Stimulated activated CD4-positive, alpha-beta T cell treated with anti-CD3 and anti-CD28 coated beads, Interleukin-4, amount 100 ng/mL, for 24 hours (primary cell): ENCODE measurements at regions not wholly inside any gene's neighbourhood (a gene's known extent, or its start where the extent isn't known, plus 50 kb on each side); places are given as distances from the start of the nearest gene placed in this dataset.
A peak's percentile ranks its signal among the peaks of the same experiment; 100 is the strongest.
"Not testable (repeated sequence)": the region's sequence is repeated elsewhere in the genome, so short reads cannot be mapped to it uniquely, and the experiment has no call there.

Experiments used
- DNase-seq: peaks from one replicate; pipeline ENCODE4 v3.0.0-alpha.2; 2020

- DNase-seq: no peak
Measured at GRCh38 chr16:86872833-86873232, 294.5 kb downstream of the FOXL1 start.

GRCh38 chr16:86874141-86874540, 295.8 kb downstream of the FOXL1 start:
- DNase-seq: peak; percentile 21

GRCh38 chr16:86876499-86876898, 298.1 kb downstream of the FOXL1 start:
- no peak for DNase-seq

- DNase-seq: no peak
Measured at GRCh38 chr16:86877108-86877507, 298.8 kb downstream of the FOXL1 start.

GRCh38 chr16:86877835-86878234, 299.5 kb downstream of the FOXL1 start:
- no peak for DNase-seq

- no peak for DNase-seq
Measured at GRCh38 chr16:86878236-86879080, 300.1 kb downstream of the FOXL1 start.

GRCh38 chr16:86879268-86879667, 300.9 kb downstream of the FOXL1 start:
- DNase-seq: no peak

- no peak for DNase-seq
Measured at GRCh38 chr16:86880316-86881117, 302.2 kb downstream of the FOXL1 start.

GRCh38 chr16:86881118-86881510, 302.8 kb downstream of the FOXL1 start:
- no peak for DNase-seq

- no peak for DNase-seq
Measured at GRCh38 chr16:86881861-86882273, 303.5 kb downstream of the FOXL1 start.

- DNase-seq: no peak
Measured at GRCh38 chr16:86882586-86883280, 304.4 kb downstream of the FOXL1 start.

GRCh38 chr16:86883583-86884389, 305.4 kb downstream of the FOXL1 start:
- no peak for DNase-seq

GRCh38 chr16:86884390-86884650, 306.0 kb downstream of the FOXL1 start:
- DNase-seq: no peak

GRCh38 chr16:86885139-86885538, 306.8 kb downstream of the FOXL1 start:
- no peak for DNase-seq

- DNase-seq: no peak
Measured at GRCh38 chr16:86886651-86887050, 308.3 kb downstream of the FOXL1 start.

- no peak for DNase-seq
Measured at GRCh38 chr16:86887416-86887815, 309.1 kb downstream of the FOXL1 start.

- DNase-seq: no peak
Measured at GRCh38 chr16:86888231-86889053, 310.1 kb downstream of the FOXL1 start.

- not testable (repeated sequence) for DNase-seq
Measured at GRCh38 chr16:86889054-86889366, 310.7 kb downstream of the FOXL1 start.

- no peak for DNase-seq
Measured at GRCh38 chr16:86889974-86890373, 311.6 kb downstream of the FOXL1 start.

- DNase-seq: no peak
Measured at GRCh38 chr16:86891121-86891520, 312.8 kb downstream of the FOXL1 start.

- DNase-seq: no peak
Measured at GRCh38 chr16:86891631-86892030, 313.3 kb downstream of the FOXL1 start.

GRCh38 chr16:86892509-86892908, 314.2 kb downstream of the FOXL1 start:
- DNase-seq: no peak
